NB4 (cell line): ENCODE measurements at regions not wholly inside any gene's neighbourhood (a gene's known extent, or its start where the extent isn't known, plus 50 kb on each side); places are given as distances from the start of the nearest gene placed in this dataset.

ENCODE experiments used
- CTCF ChIP-seq: IDR thresholded peaks from one replicate; pipeline ENCODE4 v1.5.1; 2012; ENCODE audit warnings: low read depth, low read length
- MAX ChIP-seq: IDR thresholded peaks from 2 replicates; pipeline ENCODE4 v1.6.1; 2011; ENCODE audit warnings: low read depth, low read length
- MYC ChIP-seq: IDR thresholded peaks from 2 replicates; pipeline ENCODE4 v1.6.1; 2011; ENCODE audit warnings: low read depth, low read length
- POLR2A ChIP-seq: IDR thresholded peaks from 2 replicates; pipeline ENCODE4 v1.6.1; 2011; ENCODE audit warnings: mild to moderate bottlenecking; ENCODE audit not compliant: insufficient read length; ENCODE audit errors: extremely low read depth

- TF ChIP-seq CTCF (no peak), POLR2A (no peak), MAX (no peak), MYC (no peak)
Observed at GRCh38 chr12:27148791-27149190, 66.4 kb upstream of the C12orf71 start.
